Left hindlimb (tissue), 1 donor: ENCODE measurements at regions not wholly inside any gene's neighbourhood (a gene's known extent, or its start where the extent isn't known, plus 50 kb on each side); places are given as distances from the start of the nearest gene placed in this dataset.
"Not testable (repeated sequence)": the region's sequence is repeated elsewhere in the genome, so short reads cannot be mapped to it uniquely, and the experiment has no call there.

ENCODE experiments used
- DNase-seq: peaks from one replicate; pipeline ENCODE4 v3.0.0-alpha.2; 2018

GRCh38 chr4:131609039-131609438 lies 1540.1 kb upstream of the PCDH10 start:
- no peak for DNase-seq

GRCh38 chr4:131610517-131610916 lies 1538.6 kb upstream of the PCDH10 start:
- DNase-seq = not testable (repeated sequence)

- DNase-seq = no peak
Measured at GRCh38 chr4:131613086-131613823, 1535.8 kb upstream of the PCDH10 start.

- DNase-seq = no peak
Measured at GRCh38 chr4:131613824-131614216, 1535.3 kb upstream of the PCDH10 start.

- DNase-seq = no peak
Measured at GRCh38 chr4:131632877-131633276, 1516.2 kb upstream of the PCDH10 start.

GRCh38 chr4:131635191-131635590 lies 1513.9 kb upstream of the PCDH10 start:
- no peak for DNase-seq

GRCh38 chr4:131638781-131639180 lies 1510.3 kb upstream of the PCDH10 start:
- DNase-seq = no peak

GRCh38 chr4:131644619-131645018 lies 1504.5 kb upstream of the PCDH10 start:
- DNase-seq = peak; percentile 19

GRCh38 chr4:131649227-131649626 lies 1499.9 kb upstream of the PCDH10 start:
- no peak for DNase-seq

GRCh38 chr4:131650951-131651350 lies 1498.1 kb upstream of the PCDH10 start:
- DNase-seq = no peak

GRCh38 chr4:131683314-131683713 lies 1465.8 kb upstream of the PCDH10 start:
- not testable (repeated sequence) for DNase-seq

- DNase-seq = no peak
Measured at GRCh38 chr4:131721883-131722282, 1427.2 kb upstream of the PCDH10 start.

GRCh38 chr4:131723069-131723468 lies 1426.0 kb upstream of the PCDH10 start:
- not testable (repeated sequence) for DNase-seq

GRCh38 chr4:131724847-131725246 lies 1424.2 kb upstream of the PCDH10 start:
- DNase-seq = peak; percentile 50

GRCh38 chr4:131725521-131725920 lies 1423.6 kb upstream of the PCDH10 start:
- DNase-seq = not testable (repeated sequence)

- DNase-seq = not testable (repeated sequence)
Measured at GRCh38 chr4:131726940-131727339, 1422.2 kb upstream of the PCDH10 start.

- not testable (repeated sequence) for DNase-seq
Measured at GRCh38 chr4:131727418-131727817, 1421.7 kb upstream of the PCDH10 start.

GRCh38 chr4:131729205-131729604 lies 1419.9 kb upstream of the PCDH10 start:
- DNase-seq = not testable (repeated sequence)

GRCh38 chr4:131729716-131730398 lies 1419.2 kb upstream of the PCDH10 start:
- DNase-seq = not testable (repeated sequence)

GRCh38 chr4:131730574-131730973 lies 1418.5 kb upstream of the PCDH10 start:
- not testable (repeated sequence) for DNase-seq

GRCh38 chr4:131732034-131732630 lies 1417.0 kb upstream of the PCDH10 start:
- DNase-seq = not testable (repeated sequence)

- DNase-seq = not testable (repeated sequence)
Measured at GRCh38 chr4:131734321-131734720, 1414.8 kb upstream of the PCDH10 start.

- not testable (repeated sequence) for DNase-seq
Measured at GRCh38 chr4:131734851-131735385, 1414.2 kb upstream of the PCDH10 start.

GRCh38 chr4:131738991-131739390 lies 1410.1 kb upstream of the PCDH10 start:
- DNase-seq = not testable (repeated sequence)
